Astrocyte of the spinal cord (primary cell): ENCODE measurements at regions not wholly inside any gene's neighbourhood (a gene's known extent, or its start where the extent isn't known, plus 50 kb on each side); places are given as distances from the start of the nearest gene placed in this dataset.
"Not testable (repeated sequence)": the region's sequence is repeated elsewhere in the genome, so short reads cannot be mapped to it uniquely, and the experiment has no call there.

Experiments used
- DNase-seq: peaks from one replicate; pipeline ENCODE4 v3.0.0; 2011; ENCODE audit warnings: low read depth, low spot score
- H3K4me3 ChIP-seq: 2 replicates; pipeline ENCODE4 v1.5.1; 2011; ENCODE audit warnings: low read depth, mild to moderate bottlenecking, low read length, moderate library complexity
- CTCF ChIP-seq: IDR thresholded peaks from 2 replicates; pipeline ENCODE4 v1.5.1; 2012; ENCODE audit warnings: low read depth, mild to moderate bottlenecking, low read length, inconsistent platforms
- in situ Hi-C: cut with HindIII; loops from 2 replicates; pipeline ENCODE4 v1.10.0; 2017; ENCODE audit warnings: low sequenced_read_pairs

GRCh38 chr15:81777546-81777945 is 268.3 kb downstream of the MEX3B start:
- in situ Hi-C loops, result no loop called here
- no peak for TF ChIP-seq CTCF
- no peak for DNase-seq
- no peak overlapping the region for H3K4me3 ChIP-seq

GRCh38 chr15:81776976-81777375 is 268.8 kb downstream of the MEX3B start:
- TF ChIP-seq CTCF, result no peak
- no peak overlapping the region for H3K4me3 ChIP-seq
- DNase-seq, result no peak
- in situ Hi-C loops, result no loop called here

GRCh38 chr15:81775779-81776178 is 270.0 kb downstream of the MEX3B start:
- H3K4me3 ChIP-seq, DNase-seq, in situ Hi-C loops: not testable (repeated sequence)

- in situ Hi-C loops, result no loop called here
- H3K4me3 ChIP-seq, result no peak overlapping the region
- no peak for DNase-seq
- no peak for TF ChIP-seq CTCF
These were observed 271.5 kb downstream of the MEX3B start for GRCh38 chr15:81774309-81774708.

GRCh38 chr15:81768773-81769172 is 277.0 kb downstream of the MEX3B start:
- no peak for TF ChIP-seq CTCF
- H3K4me3 ChIP-seq, result no peak overlapping the region
- in situ Hi-C loops, result no loop called here
- DNase-seq, result no peak

- no peak for TF ChIP-seq CTCF
- no peak for DNase-seq
- in situ Hi-C loops, result no loop called here
- no peak overlapping the region for H3K4me3 ChIP-seq
These were observed 278.9 kb downstream of the MEX3B start for GRCh38 chr15:81766829-81767475.

GRCh38 chr15:81765816-81766215 is 280.0 kb downstream of the MEX3B start:
- in situ Hi-C loops, result no loop called here
- no peak for TF ChIP-seq CTCF

More at GRCh38 chr15:81765816-81766215, 280.0 kb downstream of the MEX3B start:
- no peak overlapping the region for H3K4me3 ChIP-seq
- DNase-seq, result no peak
